Naive B cell (primary cell): ENCODE measurements at regions not wholly inside any gene's neighbourhood (a gene's known extent, or its start where the extent isn't known, plus 50 kb on each side); places are given as distances from the start of the nearest gene placed in this dataset.

Source experiments
- ATAC-seq, 2 donors: fragments of 150-1000 bp; cut with Tn5 transposase; 2 replicates each; pipeline ENCODE4 v1.10.0; 2021; ENCODE audit warnings: low read depth in 2 of 2, mild to moderate bottlenecking in 2 of 2, moderate library complexity in 2 of 2
- DNase-seq: peaks from one replicate; pipeline ENCODE4 v3.0.0; 2022
- H3K27ac Mint-ChIP-seq, 6 donors: one replicate each; pipeline ENCODE4 v1.8.0; 2020 to 2022; ENCODE audit warnings: mild to moderate bottlenecking in 6 of 6, mixed read lengths in 6 of 6, moderate library complexity in 5 of 6, inconsistent platforms in 2 of 6
- H3K27me3 Mint-ChIP-seq, 3 donors: one replicate each; pipeline ENCODE4 v1.8.0; 2021 to 2022; ENCODE audit warnings: mixed read lengths in 3 of 3, mild to moderate bottlenecking in 1 of 3
- H3K36me3 Mint-ChIP-seq, 2 donors: one replicate each; pipeline ENCODE4 v1.8.0; 2020 to 2022; ENCODE audit warnings: mixed read lengths in 2 of 2, inconsistent platforms in 1 of 2, mild to moderate bottlenecking in 1 of 2
- H3K4me1 Mint-ChIP-seq, 3 donors: one replicate each; pipeline ENCODE4 v1.8.0; 2020 to 2022; ENCODE audit warnings: mixed read lengths in 3 of 3, inconsistent platforms in 1 of 3, mild to moderate bottlenecking in 1 of 3, moderate library complexity in 1 of 3
- H3K4me3 Mint-ChIP-seq, 8 donors: one replicate each; pipeline ENCODE4 v1.8.0; 2020 to 2022; ENCODE audit warnings: mild to moderate bottlenecking in 8 of 8, mixed read lengths in 8 of 8, moderate library complexity in 8 of 8, inconsistent platforms in 2 of 8
- H3K9me3 Mint-ChIP-seq, 7 donors: one replicate each; pipeline ENCODE4 v1.8.0; 2020 to 2022; ENCODE audit warnings: mixed read lengths in 7 of 7, mild to moderate bottlenecking in 5 of 7, inconsistent platforms in 2 of 7, moderate library complexity in 1 of 7

- Mint-ChIP-seq H3K27me3 (peaks cover 23 to 49% (median 28%) of the 10 kb centered on the region in 3 donors), H3K27ac (no peak overlapping the region), H3K4me3 (no peak overlapping the region), H3K36me3 (peaks cover 5 to 17% of the 10 kb centered on the region in 2 donors), H3K4me1 (no peaks in the 10 kb centered on the region), H3K9me3 (peaks cover 6 to 43% (median 26%) of the 10 kb centered on the region in 7 donors)
- no peak for ATAC-seq
- DNase-seq = no peak
Measured at GRCh38 chr11:103829596-103829995, 206.8 kb upstream of the DDI1 start.

DNA sequence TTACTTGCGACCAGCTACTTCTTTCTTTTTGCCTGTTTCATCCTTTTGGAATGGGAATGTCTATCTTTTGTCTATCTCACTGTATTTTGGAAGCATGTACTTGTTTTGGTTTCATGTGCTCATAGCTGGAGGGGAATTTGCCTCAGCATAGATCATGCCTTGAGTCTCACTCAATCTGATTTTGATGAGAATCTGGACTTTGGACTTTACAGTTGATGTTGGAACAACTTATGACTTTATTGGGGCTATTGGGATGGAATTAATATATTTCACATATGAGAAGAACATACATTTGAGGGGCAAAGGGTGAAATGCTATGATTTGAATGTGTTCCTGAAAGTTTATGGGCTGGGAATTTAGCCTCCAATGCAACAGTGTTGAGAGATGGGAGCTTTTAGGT is 206.2 kb upstream of the DDI1 start:
- H3K36me3 Mint-ChIP-seq = peaks cover 5 to 17% of the 10 kb centered on the region in 2 donors
- DNase-seq = no peak
- H3K4me3 Mint-ChIP-seq = no peak overlapping the region
- H3K9me3 Mint-ChIP-seq = peaks cover 6 to 44% (median 27%) of the 10 kb centered on the region in 7 donors
- H3K27ac Mint-ChIP-seq = no peak overlapping the region
- no peaks in the 10 kb centered on the region for H3K4me1 Mint-ChIP-seq
- ATAC-seq = no peak
- H3K27me3 Mint-ChIP-seq = peaks cover 23 to 49% (median 27%) of the 10 kb centered on the region in 3 donors

DNA sequence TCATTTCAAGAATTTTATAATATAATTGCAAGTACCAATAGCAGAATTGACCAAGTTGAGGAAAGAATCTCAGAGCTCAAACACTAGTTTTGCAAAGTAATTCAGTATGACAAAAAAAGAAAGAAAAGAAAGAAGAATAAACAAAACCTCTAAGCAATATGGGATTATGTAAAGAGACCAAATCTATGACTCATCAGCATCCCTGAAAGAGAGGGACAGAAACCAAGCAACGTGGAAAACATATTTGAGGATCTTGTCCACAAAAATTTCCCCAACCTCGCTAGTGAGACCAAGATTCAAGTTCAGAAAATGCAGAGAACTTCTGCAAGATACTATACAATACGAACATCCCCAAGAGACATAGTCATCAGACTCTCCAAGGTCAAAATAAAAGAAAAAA is 203.7 kb upstream of the DDI1 start:
- ATAC-seq (no peak), DNase-seq (no peak)
- peaks cover 5 to 17% of the 10 kb centered on the region in 2 donors for H3K36me3 Mint-ChIP-seq
- H3K27ac Mint-ChIP-seq = no peak overlapping the region
- H3K9me3 Mint-ChIP-seq = peaks cover 6 to 62% (median 34%) of the 10 kb centered on the region in 7 donors
- peaks cover 19 to 41% (median 23%) of the 10 kb centered on the region in 3 donors for H3K27me3 Mint-ChIP-seq
- H3K4me1 Mint-ChIP-seq = no peaks in the 10 kb centered on the region
- no peak overlapping the region for H3K4me3 Mint-ChIP-seq

- Mint-ChIP-seq H3K27me3 (peaks cover 0 to 8% (median 6%) of the 10 kb centered on the region in 3 donors), H3K4me3 (no peak overlapping the region), H3K9me3 (peaks cover 0 to 2% (median 0%) of the 10 kb centered on the region in 7 donors), H3K36me3 (no peaks in the 10 kb centered on the region), H3K4me1 (no peaks in the 10 kb centered on the region), H3K27ac (no peak overlapping the region)
- ATAC-seq = no peak
- DNase-seq = no peak
Measured at GRCh38 chr11:103842191-103842590, 194.2 kb upstream of the DDI1 start.

- ATAC-seq (no peak), DNase-seq (no peak)
- H3K4me1 Mint-ChIP-seq = no peaks in the 10 kb centered on the region
- peaks cover 0 to under 1% (median 0%) of the 10 kb centered on the region in 7 donors for H3K9me3 Mint-ChIP-seq
- no peak overlapping the region for H3K4me3 Mint-ChIP-seq
- H3K36me3 Mint-ChIP-seq = no peaks in the 10 kb centered on the region
- H3K27me3 Mint-ChIP-seq = peaks cover 0 to 8% (median 6%) of the 10 kb centered on the region in 3 donors
- no peak overlapping the region for H3K27ac Mint-ChIP-seq
Measured at GRCh38 chr11:103842795-103843194, 193.6 kb upstream of the DDI1 start.

DNA sequence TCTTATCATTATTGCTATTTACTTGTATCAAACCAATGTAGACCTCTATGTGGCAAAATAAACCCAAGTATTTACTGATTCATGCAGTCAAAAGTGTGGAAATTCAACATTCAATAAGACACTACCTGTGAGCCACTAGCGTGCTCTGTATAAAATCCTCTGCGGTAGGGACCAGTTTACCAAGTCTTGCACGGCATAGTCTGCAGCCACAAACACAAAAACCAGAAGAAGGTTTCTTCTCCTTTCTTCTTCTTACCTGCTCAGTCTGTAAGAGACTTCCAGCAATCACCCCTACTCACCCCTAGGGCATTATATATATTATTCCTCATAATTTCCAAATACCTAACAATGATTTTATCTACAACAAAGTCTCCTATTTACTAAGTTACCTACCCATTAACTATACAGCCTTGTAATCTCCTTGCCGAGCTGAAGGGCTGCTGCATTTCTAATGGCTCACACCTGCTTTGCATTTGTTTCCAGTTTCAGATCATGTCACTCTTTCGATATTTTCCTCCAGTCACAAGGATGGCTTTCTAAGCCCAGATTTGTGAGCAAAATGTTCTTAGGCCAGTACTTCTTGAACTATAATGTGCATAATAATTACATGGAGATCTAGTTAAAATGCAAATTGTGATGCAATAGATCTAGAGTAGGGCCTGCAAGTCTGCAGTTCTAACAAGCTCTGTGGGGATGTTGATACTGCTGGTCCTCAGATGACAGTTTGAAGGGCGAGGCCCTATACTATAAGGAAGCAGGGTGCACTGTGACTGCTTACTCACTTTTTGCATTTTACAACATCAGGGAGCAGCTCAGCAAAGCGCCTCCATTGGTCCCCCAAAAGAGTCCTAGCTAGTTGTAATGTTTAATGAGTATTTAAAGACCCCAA is 191.9 kb upstream of the DDI1 start:
- Mint-ChIP-seq H3K9me3 (peaks cover 0 to 2% (median 0%) of the 10 kb centered on the region in 7 donors), H3K4me1 (no peaks in the 10 kb centered on the region), H3K4me3 (no peak overlapping the region), H3K27ac (no peak overlapping the region), H3K27me3 (peaks cover 0 to 8% (median 6%) of the 10 kb centered on the region in 3 donors), H3K36me3 (no peaks in the 10 kb centered on the region)
- no peak for DNase-seq
- ATAC-seq = no peak

- Mint-ChIP-seq H3K27me3 (peaks cover 0 to 10% (median 0%) of the 10 kb centered on the region in 3 donors), H3K4me3 (no peak overlapping the region), H3K4me1 (no peaks in the 10 kb centered on the region), H3K27ac (no peak overlapping the region), H3K9me3 (peaks cover 0 to 2% (median 0%) of the 10 kb centered on the region in 7 donors), H3K36me3 (no peaks in the 10 kb centered on the region)
- no peak for ATAC-seq
- no peak for DNase-seq
Measured at GRCh38 chr11:103845331-103845730, 191.1 kb upstream of the DDI1 start.

DNA sequence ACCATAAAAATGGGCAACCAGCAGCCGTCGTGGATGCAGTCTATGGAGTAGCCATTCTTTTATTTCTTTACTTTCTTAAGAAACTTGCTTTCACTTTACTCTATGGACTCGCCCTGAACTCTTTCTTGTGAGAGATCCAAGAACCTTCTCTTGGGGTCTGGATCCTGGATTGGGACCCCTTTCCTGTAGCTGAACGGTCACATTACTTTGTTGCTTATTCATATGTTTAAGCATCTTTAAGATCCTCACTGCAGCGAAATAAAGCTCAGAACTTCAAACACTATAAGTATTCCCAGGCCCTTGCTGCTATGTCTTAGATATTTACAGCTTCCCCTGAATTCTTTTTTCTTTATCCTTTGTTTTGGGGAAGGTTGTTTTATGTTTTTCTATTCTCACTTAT is 187.8 kb upstream of the DDI1 start:
- Mint-ChIP-seq H3K4me1 (no peaks in the 10 kb centered on the region), H3K9me3 (peaks cover 0 to 2% (median 0%) of the 10 kb centered on the region in 7 donors), H3K27me3 (peaks cover 0 to 24% (median 8%) of the 10 kb centered on the region in 3 donors), H3K4me3 (no peak overlapping the region), H3K36me3 (no peaks in the 10 kb centered on the region), H3K27ac (no peak overlapping the region)
- ATAC-seq = no peak
- no peak for DNase-seq

DNA sequence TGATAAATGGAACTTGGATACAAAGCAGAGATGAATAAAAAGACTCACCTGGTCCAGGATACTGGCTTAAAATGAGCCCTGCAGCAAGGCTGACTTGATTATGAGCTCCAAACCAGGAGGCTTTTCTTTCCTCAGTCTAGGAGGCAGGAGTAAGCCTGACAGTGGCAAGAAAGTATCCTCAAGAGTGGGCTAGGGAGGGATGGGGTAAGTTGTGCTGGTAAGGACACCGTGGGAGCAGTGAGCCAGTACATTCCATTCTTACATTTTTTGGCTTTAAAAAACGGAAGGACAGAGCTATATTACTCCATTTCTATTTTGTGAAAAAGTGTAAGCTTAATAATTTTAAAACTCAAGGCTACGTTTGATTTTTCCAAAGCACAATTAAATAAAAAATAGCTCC is 187.1 kb upstream of the DDI1 start:
- Mint-ChIP-seq H3K4me3 (no peak overlapping the region), H3K4me1 (no peaks in the 10 kb centered on the region)
- ATAC-seq = no peak

DNA sequence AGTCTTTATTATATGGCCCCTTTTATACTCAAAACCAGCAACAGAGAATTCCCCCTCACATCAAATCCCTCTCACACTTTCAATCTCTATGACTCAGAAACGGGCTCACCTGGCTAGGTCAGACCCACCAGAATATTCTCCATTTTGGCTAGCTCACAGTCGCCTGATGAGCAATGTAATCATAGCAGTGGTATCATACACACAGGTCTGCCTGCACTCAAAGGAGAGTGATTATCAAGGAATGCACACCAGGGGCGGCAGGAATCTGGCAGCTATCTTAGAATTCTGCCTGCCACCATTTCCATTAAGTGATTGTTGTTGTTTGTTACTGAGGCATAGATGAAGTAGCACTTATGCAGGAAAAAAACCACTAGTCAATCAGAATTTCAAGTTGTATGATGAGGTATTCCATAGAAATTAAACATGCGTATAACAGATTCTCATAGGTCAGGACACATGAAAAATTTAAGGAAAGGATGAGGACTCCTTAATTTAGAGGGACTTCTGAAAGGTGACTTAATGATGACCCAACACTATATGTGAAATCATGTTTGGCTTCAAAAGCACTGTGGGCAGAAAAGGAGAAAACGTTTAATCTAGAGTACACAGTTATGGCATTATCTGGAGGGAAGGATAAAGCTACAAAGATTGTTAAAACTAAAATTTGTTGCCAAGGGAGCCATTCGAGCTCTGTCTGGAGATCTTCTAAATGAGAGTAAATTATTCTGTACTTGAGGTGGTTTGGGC is 185.8 kb upstream of the DDI1 start:
- H3K27ac Mint-ChIP-seq = no peak overlapping the region
- peaks cover 0 to 25% (median 8%) of the 10 kb centered on the region in 3 donors for H3K27me3 Mint-ChIP-seq

More for the DNA sequence above, 187.1 kb upstream of the DDI1 start:
- H3K27ac Mint-ChIP-seq = no peak overlapping the region
- H3K27me3 Mint-ChIP-seq = peaks cover 0 to 25% (median 8%) of the 10 kb centered on the region in 3 donors
- no peak for DNase-seq
- peaks cover 0 to 2% (median 0%) of the 10 kb centered on the region in 7 donors for H3K9me3 Mint-ChIP-seq
- no peaks in the 10 kb centered on the region for H3K36me3 Mint-ChIP-seq

GRCh38 chr11:103851166-103851651 is 185.2 kb upstream of the DDI1 start:
- Mint-ChIP-seq H3K27ac (no peak overlapping the region), H3K4me1 (no peaks in the 10 kb centered on the region), H3K27me3 (peaks cover 0 to 25% (median 8%) of the 10 kb centered on the region in 3 donors), H3K9me3 (peaks cover 0 to 4% (median 0%) of the 10 kb centered on the region in 7 donors), H3K4me3 (no peak overlapping the region), H3K36me3 (no peaks in the 10 kb centered on the region)
- DNase-seq (no peak), ATAC-seq (no peak)

More for the DNA sequence above, 185.8 kb upstream of the DDI1 start:
- ATAC-seq = no peak
- H3K9me3 Mint-ChIP-seq = peaks cover 0 to 4% (median 0%) of the 10 kb centered on the region in 7 donors
- no peak overlapping the region for H3K4me3 Mint-ChIP-seq
- no peaks in the 10 kb centered on the region for H3K4me1 Mint-ChIP-seq
- no peaks in the 10 kb centered on the region for H3K36me3 Mint-ChIP-seq
- DNase-seq = no peak
